IMR-90 (cell line): ENCODE measurements at regions not wholly inside any gene's neighbourhood (a gene's known extent, or its start where the extent isn't known, plus 50 kb on each side); places are given as distances from the start of the nearest gene placed in this dataset.

Experiments used
- ATAC-seq: fragments of 200-7000 bp; cut with Tn5 transposase; 2 replicates; pipeline ENCODE4 v1.9.1; 2020; ENCODE audit warnings: low read depth, mild to moderate bottlenecking, moderate library complexity
- BruUV-seq: library from RNA; stranded (reverse); fragments of 400-500 nt; replicated peaks from 2 replicates; lab custom pipeline; 2021; lab: Mats Ljungman, UMichigan
- CTCF ChIA-PET: fragments of 300-600 bp; formaldehyde crosslinking; extraction: SDS; loops from one replicate; lab custom pipeline; 2021; ENCODE audit warnings: antibody characterized with exemption; lab: Yijun Ruan, JAX
- POLR2A ChIA-PET: fragments of 300-600 bp; sonication (Branson Sonifier 250); formaldehyde crosslinking; loops from one replicate; lab custom pipeline; 2022; ENCODE audit warnings: antibody characterized with exemption; ENCODE audit not compliant: unreplicated experiment; lab: Charles Lee
- DNase-seq: peaks from one replicate; pipeline ENCODE4 v3.0.0; 2013
- H2AFZ ChIP-seq: replicated peaks from 2 replicates; pipeline ENCODE3; 2013; ENCODE audit warnings: low read length, mild to moderate bottlenecking; ENCODE audit not compliant: poor library complexity
- H2AK5ac ChIP-seq: 2 replicates; pipeline ENCODE4 v1.6.1; 2013; ENCODE audit warnings: low read depth, low read length, inconsistent platforms
- H2AK9ac ChIP-seq: replicated peaks from 2 replicates; pipeline ENCODE3; 2013; ENCODE audit warnings: mild to moderate bottlenecking, low read depth, low read length, moderate library complexity; ENCODE audit not compliant: poor library complexity
- H2BK120ac ChIP-seq: 2 replicates; pipeline ENCODE4 v1.6.1; 2013; ENCODE audit warnings: low read depth, low read length, inconsistent platforms
- H2BK15ac ChIP-seq: 3 replicates; pipeline ENCODE4 v1.6.1; 2013; ENCODE audit warnings: low read depth, low read length, inconsistent platforms
- H2BK20ac ChIP-seq: 2 replicates; pipeline ENCODE4 v1.6.1; 2013; ENCODE audit warnings: low read depth, mild to moderate bottlenecking, inconsistent platforms, low read length, moderate library complexity
- H2BK5ac ChIP-seq: 2 replicates; pipeline ENCODE4 v1.6.1; 2013; ENCODE audit warnings: mild to moderate bottlenecking, low read depth, low read length, inconsistent platforms; ENCODE audit not compliant: poor library complexity, severe bottlenecking
- H3K14ac ChIP-seq: replicated peaks from 2 replicates; pipeline ENCODE4 v1.6.1; 2013; ENCODE audit warnings: low read depth, low read length, inconsistent platforms
- H3K18ac ChIP-seq: 2 replicates; pipeline ENCODE4 v1.6.1; 2013; ENCODE audit warnings: low read depth, low read length, control low read depth
- H3K23ac ChIP-seq: 2 replicates; pipeline ENCODE4 v1.6.1; 2013; ENCODE audit warnings: low read depth, low read length, inconsistent platforms
- H3K27ac ChIP-seq: 2 replicates; pipeline ENCODE4 v1.5.1; 2013; ENCODE audit warnings: mild to moderate bottlenecking, control low read depth, low read length; ENCODE audit not compliant: insufficient read depth
- H3K27me3 ChIP-seq: 2 replicates; pipeline ENCODE4 v1.6.1; 2013; ENCODE audit warnings: low read length; ENCODE audit not compliant: control insufficient read depth, insufficient read depth
- H3K36me3 ChIP-seq: 2 replicates; pipeline ENCODE4 v1.6.1; 2013; ENCODE audit warnings: low read length, mixed read lengths; ENCODE audit not compliant: control insufficient read depth, insufficient read depth
- H3K4ac ChIP-seq: 2 replicates; pipeline ENCODE4 v1.6.1; 2013; ENCODE audit warnings: low read depth, low read length, inconsistent platforms
- H3K4me1 ChIP-seq: 2 replicates; pipeline ENCODE4 v1.6.1; 2013; ENCODE audit warnings: low read length, mixed read lengths; ENCODE audit not compliant: control insufficient read depth, insufficient read depth
- H3K4me2 ChIP-seq: 2 replicates; pipeline ENCODE4 v1.6.1; 2013; ENCODE audit warnings: low read depth, mild to moderate bottlenecking, control low read depth, low read length, moderate library complexity
- H3K4me3 ChIP-seq: 2 replicates; pipeline ENCODE4 v1.5.1; 2013; ENCODE audit warnings: low read depth, mild to moderate bottlenecking, control low read depth, low read length, moderate library complexity; ENCODE audit not compliant: insufficient read depth
- H3K56ac ChIP-seq: 2 replicates; pipeline ENCODE4 v1.6.1; 2013; ENCODE audit warnings: low read length, inconsistent platforms; ENCODE audit not compliant: insufficient read depth; ENCODE audit errors: extremely low read depth
- H3K79me1 ChIP-seq, 2 experiments: 2 replicates each; pipeline ENCODE4 v1.6.1; 2013; ENCODE audit warnings: low read length in 2 of 2, inconsistent platforms in 1 of 2, low read depth in 1 of 2
- H3K9ac ChIP-seq: 2 replicates; pipeline ENCODE4 v1.6.1; 2013; ENCODE audit warnings: low read depth, low read length, control low read depth
- H3K9me1 ChIP-seq: 2 replicates; pipeline ENCODE4 v1.6.1; 2013; ENCODE audit warnings: low read length, inconsistent platforms; ENCODE audit not compliant: insufficient read depth
- H3K9me3 ChIP-seq: 2 replicates; pipeline ENCODE4 v1.6.1; 2013; ENCODE audit warnings: low read length; ENCODE audit not compliant: control insufficient read depth, insufficient read depth
- H4K20me1 ChIP-seq: 2 replicates; pipeline ENCODE4 v1.6.1; 2013; ENCODE audit warnings: low read length, inconsistent platforms; ENCODE audit not compliant: insufficient read depth
- H4K5ac ChIP-seq: 2 replicates; pipeline ENCODE4 v1.6.1; 2013; ENCODE audit warnings: mild to moderate bottlenecking, low read depth, low read length, control low read depth
- H4K8ac ChIP-seq, 2 experiments: 2 replicates each; pipeline ENCODE4 v1.6.1; 2013; ENCODE audit warnings: low read depth in 2 of 2, low read length in 2 of 2, control low read depth in 1 of 2, inconsistent platforms in 1 of 2
- H4K91ac ChIP-seq: 2 replicates; pipeline ENCODE4 v1.6.1; 2013; ENCODE audit warnings: low read depth, low read length, inconsistent platforms; ENCODE audit not compliant: insufficient read depth
- CEBPB ChIP-seq: IDR thresholded peaks from 2 replicates; pipeline ENCODE4 v1.6.1; 2012; ENCODE audit warnings: low read depth, low read length, improper control_type of control experiment
- MXI1 ChIP-seq: IDR thresholded peaks from 2 replicates; pipeline ENCODE4 v1.6.1; 2012; ENCODE audit warnings: low read depth, mild to moderate bottlenecking, low read length, moderate library complexity, borderline replicate concordance
- WGBS, 2 experiments: methylation state at CpG; one replicate each; pipeline versions ENCODE4 v1.1.5 to v1.1.7; 2013; ENCODE audit warnings: missing lambda C conversion rate in 2 of 2; ENCODE audit not compliant: insufficient read length in 1 of 2; ENCODE audit errors: extremely low coverage in 2 of 2; 5-methylcytosine and 5-hydroxymethylcytosine counted together
- dilution Hi-C: fragments of 300-500 bp; cut with HindIII; formaldehyde crosslinking; loops from one replicate; pipeline ENCODE4 v1.14.3; 2018; ENCODE audit warnings: low sequenced_read_pairs; ENCODE audit not compliant: unreplicated experiment
- in situ Hi-C: fragments of 300-500 bp; cut with MboI; formaldehyde crosslinking; loops from 3 replicates; pipeline ENCODE4 v1.14.3; 2019; ENCODE audit warnings: low sequenced_read_pairs, inconsistent platforms, mixed read lengths
- intact Hi-C: fragments of 100-400 bp; cut with micrococcal nuclease; formaldehyde crosslinking; loops from 2 replicates; pipeline ENCODE4 v1.10.0; 2022

GRCh38 chr3:94869059-94869547 lies 806.2 kb downstream of the NSUN3 start:
- Histone ChIP-seq H3K27me3 (no peaks in the 10 kb centered on the region), H2AFZ (no peak overlapping the region), H2BK120ac (no peak overlapping the region), H3K9me3 (peaks cover 8% of the 10 kb centered on the region; the same call in 1 of the 2 replicates), H2BK20ac (no peak overlapping the region), H3K4me2 (no peak overlapping the region), H2BK15ac (no peak overlapping the region), H3K27ac (no peak overlapping the region), H2BK5ac (no peak overlapping the region), H3K36me3 (no peaks in the 10 kb centered on the region), H3K14ac (no peak overlapping the region), H4K5ac (no peak overlapping the region), H4K91ac (no peak overlapping the region), H3K23ac (no peak overlapping the region), H3K9me1 (no peaks in the 10 kb centered on the region), H3K79me1 (no peaks in the 10 kb centered on the region), H2AK9ac (no peak overlapping the region), H2AK5ac (no peak overlapping the region), H3K9ac (no peak overlapping the region), H3K18ac (no peak overlapping the region), H3K4ac (no peak overlapping the region), H3K4me3 (no peak overlapping the region), H3K4me1 (no peaks in the 10 kb centered on the region), H4K8ac (no peak overlapping the region), H3K56ac (no peak overlapping the region), H4K20me1 (no peaks in the 10 kb centered on the region)
- BruUV-seq = no TSS peak
- in situ Hi-C loops = no loop called here
- DNase-seq (no peak), ATAC-seq (no peak)
- no peak for TF ChIP-seq MXI1
- peak; percentile 69 for TF ChIP-seq CEBPB
- no CpG with 5 or more reads among the region's 2 CpGs for WGBS, 2 experiments
- intact Hi-C loops = no loop called here
- dilution Hi-C loops = no loop called here
- POLR2A ChIA-PET = no interaction called here
- CTCF ChIA-PET = no interaction called here
